HG02885 (cell line): ENCODE measurements at regions not wholly inside any gene's neighbourhood (a gene's known extent, or its start where the extent isn't known, plus 50 kb on each side); places are given as distances from the start of the nearest gene placed in this dataset.
"Not testable (repeated sequence)": the region's sequence is repeated elsewhere in the genome, so short reads cannot be mapped to it uniquely, and the experiment has no call there.

ENCODE experiments used
- ATAC-seq: cut with Tn5 transposase; IDR thresholded peaks from one replicate; pipeline ENCODE4 v1.9.1; 2021; ENCODE audit warnings: mild to moderate bottlenecking; ENCODE audit not compliant: unreplicated experiment, poor library complexity

- ATAC-seq = peak; percentile 84
These were observed 123.6 kb upstream of the RBPJ start for GRCh38 chr4:26197018-26197779.

GRCh38 chr4:26198931-26199330 is 121.9 kb upstream of the RBPJ start:
- ATAC-seq = not testable (repeated sequence)

GRCh38 chr4:26199596-26199995 is 121.2 kb upstream of the RBPJ start:
- no peak for ATAC-seq

- no peak for ATAC-seq
These were observed 119.7 kb upstream of the RBPJ start for GRCh38 chr4:26201120-26201519.

GRCh38 chr4:26204249-26204825 is 116.5 kb upstream of the RBPJ start:
- ATAC-seq = no peak

GRCh38 chr4:26204911-26205370 is 115.9 kb upstream of the RBPJ start:
- no peak for ATAC-seq

- ATAC-seq = no peak
These were observed 114.5 kb upstream of the RBPJ start for GRCh38 chr4:26206339-26206738.

- no peak for ATAC-seq
These were observed 113.8 kb upstream of the RBPJ start for GRCh38 chr4:26206999-26207398.

GRCh38 chr4:26207631-26208030 is 113.2 kb upstream of the RBPJ start:
- no peak for ATAC-seq

GRCh38 chr4:26208237-26208994 is 112.4 kb upstream of the RBPJ start:
- no peak for ATAC-seq

GRCh38 chr4:26209378-26209777 is 111.4 kb upstream of the RBPJ start:
- not testable (repeated sequence) for ATAC-seq

GRCh38 chr4:26212528-26212927 is 108.3 kb upstream of the RBPJ start:
- ATAC-seq = no peak

GRCh38 chr4:26213317-26213716 is 107.5 kb upstream of the RBPJ start:
- no peak for ATAC-seq

- ATAC-seq = no peak
These were observed 105.8 kb upstream of the RBPJ start for GRCh38 chr4:26214994-26215393.

GRCh38 chr4:26215725-26216124 is 105.1 kb upstream of the RBPJ start:
- no peak for ATAC-seq

- ATAC-seq = no peak
These were observed 103.3 kb upstream of the RBPJ start for GRCh38 chr4:26217481-26217880.

- peak; percentile 90 for ATAC-seq
These were observed 102.7 kb upstream of the RBPJ start for GRCh38 chr4:26217961-26218676.

- ATAC-seq = peak; percentile 34
These were observed 101.9 kb upstream of the RBPJ start for GRCh38 chr4:26218677-26219605.

- no peak for ATAC-seq
These were observed 100.1 kb upstream of the RBPJ start for GRCh38 chr4:26220696-26221095.

GRCh38 chr4:26223155-26223554 is 97.7 kb upstream of the RBPJ start:
- no peak for ATAC-seq
